Activated gamma-delta T cell treated with anti-CD3 and anti-CD28 coated beads, Interleukin-2, amount 50 U/mL, for 16 hours (primary cell): ENCODE measurements at regions not wholly inside any gene's neighbourhood (a gene's known extent, or its start where the extent isn't known, plus 50 kb on each side); places are given as distances from the start of the nearest gene placed in this dataset.

Experiments
- DNase-seq: peaks from one replicate; pipeline ENCODE4 v3.0.0-alpha.2; 2020; ENCODE audit warnings: low read depth

DNA sequence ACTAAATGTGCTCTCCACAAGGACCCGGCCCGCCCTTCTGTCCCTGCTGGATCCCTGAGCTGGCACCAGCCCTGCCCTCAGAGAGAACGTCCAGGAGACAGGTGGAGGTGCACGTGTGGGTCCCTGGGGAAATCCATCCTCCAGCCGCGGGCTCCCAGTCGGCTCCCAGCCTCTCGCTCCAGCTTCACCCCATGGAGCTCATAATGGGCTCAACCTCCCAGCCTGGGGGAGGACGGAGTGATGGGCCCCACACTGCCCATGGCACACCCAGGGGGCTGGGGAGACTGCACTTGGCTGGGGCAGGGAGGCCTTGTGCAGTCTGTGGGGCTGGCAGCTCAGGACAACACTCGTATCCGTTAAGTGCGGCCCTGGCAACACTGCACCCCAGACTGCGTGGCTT is 250.5 kb downstream of the TMEM121 start:
- no peak for DNase-seq

DNA sequence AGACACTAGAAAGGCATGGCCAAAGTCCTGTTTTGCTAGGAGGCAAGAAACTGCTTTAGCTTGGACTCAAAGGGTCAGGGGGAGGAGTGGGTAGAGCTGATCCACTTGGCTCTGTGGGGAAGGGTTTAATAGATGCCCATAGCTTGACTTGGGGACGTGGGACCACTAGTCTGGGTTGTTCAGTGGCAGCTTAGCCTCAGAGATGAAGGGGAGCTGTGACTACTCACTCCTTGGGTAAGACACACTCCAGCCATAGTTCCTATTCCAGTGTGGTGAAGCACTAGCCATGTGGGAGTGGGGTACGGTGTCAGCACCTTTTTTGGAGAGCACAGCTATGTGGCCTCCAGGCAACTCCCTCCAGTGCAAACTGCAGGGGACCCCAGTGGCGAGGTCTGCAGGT is 257.3 kb downstream of the TMEM121 start:
- DNase-seq, result no peak

DNA sequence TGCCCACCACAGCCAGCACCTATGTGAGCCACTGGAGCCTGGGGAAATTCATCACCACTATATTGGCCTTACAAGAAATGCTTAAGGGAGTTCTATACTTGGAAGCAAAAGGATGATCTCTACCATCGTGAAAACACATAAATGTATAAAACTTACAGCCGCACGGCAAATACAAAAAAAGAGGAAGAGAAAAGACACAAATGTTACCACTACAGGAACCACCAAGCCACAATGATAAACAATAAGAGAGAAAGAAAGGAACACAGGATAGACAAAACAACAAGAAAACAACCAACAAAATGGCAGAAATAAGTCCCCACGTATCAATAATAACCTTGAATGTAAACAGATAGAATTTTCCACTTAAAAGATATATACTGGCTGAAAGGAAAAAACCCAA is 267.5 kb downstream of the TMEM121 start:
- no peak for DNase-seq

DNA sequence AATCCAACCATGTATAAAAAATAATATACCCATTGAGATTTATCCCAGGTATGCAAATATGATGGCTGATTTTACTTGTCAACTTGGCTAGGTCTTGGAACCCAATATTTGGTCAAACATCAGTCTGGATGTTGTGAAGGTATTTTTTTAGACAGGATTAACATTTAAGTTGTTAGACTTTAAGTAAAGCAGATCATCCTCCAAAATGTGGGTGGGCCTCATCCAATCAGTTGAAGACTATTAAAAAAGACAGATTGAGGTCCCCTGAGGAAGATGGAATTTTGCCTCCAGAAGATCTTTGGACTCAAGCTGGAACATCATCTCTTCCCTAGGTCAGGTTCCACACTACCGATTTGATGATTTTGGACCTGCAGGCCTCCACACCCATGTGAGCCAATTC is 271.2 kb downstream of the TMEM121 start:
- no peak for DNase-seq

DNA sequence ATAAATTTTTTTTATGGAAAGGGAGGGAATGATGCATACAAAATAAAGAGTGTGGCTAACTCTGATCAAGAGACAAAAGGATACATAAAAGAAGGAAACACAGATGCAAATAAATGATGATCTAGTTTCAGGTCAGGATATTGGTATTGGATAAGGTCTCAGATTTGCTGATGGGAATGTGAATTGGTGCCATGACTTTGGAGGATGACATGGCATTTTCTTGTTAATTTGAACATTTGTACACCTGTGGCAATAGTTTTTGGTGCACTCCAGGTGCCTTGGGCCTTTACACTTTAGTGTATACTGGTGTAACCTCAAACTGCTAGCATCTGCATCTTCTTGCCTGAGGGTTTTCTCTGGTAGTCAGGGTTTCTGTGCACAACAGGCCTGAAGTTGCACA is 279.3 kb downstream of the TMEM121 start:
- DNase-seq, result no peak

DNA sequence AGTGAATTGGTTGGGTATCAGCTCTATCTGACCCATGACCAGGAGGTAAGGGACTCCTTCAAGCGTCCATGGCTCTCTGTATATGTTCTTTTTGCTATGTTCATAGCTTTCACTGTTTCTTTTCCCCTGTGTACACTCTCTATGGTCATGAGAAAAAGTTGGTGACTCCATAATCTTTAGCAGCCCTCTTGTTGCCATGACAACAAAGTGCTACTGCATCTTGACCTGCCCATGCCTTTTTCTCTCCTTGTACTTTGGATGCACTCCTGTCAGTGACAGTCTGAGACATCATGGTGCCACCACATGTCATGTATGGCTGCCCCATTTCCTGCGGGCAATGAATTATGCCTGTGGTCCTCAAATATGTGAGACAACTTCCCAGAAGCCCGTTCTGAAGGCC is 280.2 kb downstream of the TMEM121 start:
- DNase-seq, result no peak

DNA sequence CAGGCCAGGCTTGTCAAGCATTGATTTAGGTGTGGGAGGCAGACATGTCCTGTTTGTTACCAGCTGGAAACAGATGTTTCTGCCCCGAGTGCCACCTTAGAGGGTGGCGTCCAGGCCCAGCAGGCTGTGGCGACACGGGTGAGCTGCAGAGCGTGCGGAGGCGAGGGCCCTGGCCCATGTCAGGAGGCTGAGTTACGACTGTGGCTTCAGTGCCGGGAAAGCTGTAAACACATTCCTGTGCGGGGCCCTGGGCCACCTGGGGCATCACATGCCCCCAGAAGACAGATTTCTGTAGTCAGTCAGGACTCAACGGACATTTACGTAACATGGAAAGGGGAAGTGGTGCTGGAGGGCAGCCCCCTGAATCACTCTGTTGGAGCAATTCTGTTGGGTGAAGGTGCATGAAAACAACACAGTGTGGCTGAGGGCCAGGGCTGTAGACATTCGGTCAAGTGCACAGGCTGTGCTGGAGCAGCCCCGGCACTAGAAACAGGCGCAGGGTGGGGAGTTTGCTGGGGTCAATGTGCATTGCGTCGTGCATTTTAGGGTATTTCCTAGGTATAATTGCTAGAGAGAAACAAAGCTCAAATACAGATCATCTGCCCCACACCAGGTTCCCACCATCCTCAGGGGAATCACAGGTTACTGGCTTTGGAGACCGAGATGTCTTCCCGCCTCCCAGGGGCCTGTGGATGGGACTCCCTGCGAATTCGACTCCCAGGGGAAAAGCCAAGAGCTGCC is 291.8 kb downstream of the TMEM121 start:
- DNase-seq, result no peak

DNA sequence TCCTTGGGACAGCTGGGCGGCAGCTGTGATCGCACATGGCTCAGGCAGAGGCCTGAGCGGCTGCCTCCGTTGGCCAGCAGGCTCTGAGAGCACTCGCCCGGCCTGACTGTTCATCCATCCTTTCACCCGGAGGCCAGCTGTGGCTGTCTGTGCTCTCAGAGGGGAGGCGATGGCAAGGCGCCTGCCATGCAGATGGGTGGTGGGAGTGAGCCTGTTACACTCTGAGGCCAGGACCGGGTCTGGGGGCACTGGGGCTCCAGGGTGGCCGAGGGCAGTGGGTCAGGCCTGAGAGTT is 292.3 kb downstream of the TMEM121 start:
- no peak for DNase-seq

DNA sequence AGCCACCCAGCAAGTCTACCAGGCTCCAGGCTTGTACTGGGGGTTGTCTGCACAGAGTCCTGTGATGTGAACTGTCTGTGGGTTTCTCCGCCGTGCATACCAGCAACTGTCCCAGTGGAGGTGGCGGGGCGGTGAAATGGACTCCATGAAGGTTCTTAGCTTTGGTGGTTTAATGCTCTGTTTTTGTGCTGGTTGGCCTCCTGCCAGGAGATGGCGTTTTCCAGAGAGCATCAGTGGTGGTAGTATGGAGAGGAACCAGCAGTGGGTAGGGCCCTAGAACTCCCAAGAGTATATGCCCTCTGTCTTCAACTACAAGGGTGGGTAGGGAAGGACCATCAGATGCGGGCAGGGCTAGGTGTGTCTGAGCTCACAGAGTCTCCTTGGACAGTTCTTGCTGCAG is 303.8 kb downstream of the TMEM121 start:
- no peak for DNase-seq

DNA sequence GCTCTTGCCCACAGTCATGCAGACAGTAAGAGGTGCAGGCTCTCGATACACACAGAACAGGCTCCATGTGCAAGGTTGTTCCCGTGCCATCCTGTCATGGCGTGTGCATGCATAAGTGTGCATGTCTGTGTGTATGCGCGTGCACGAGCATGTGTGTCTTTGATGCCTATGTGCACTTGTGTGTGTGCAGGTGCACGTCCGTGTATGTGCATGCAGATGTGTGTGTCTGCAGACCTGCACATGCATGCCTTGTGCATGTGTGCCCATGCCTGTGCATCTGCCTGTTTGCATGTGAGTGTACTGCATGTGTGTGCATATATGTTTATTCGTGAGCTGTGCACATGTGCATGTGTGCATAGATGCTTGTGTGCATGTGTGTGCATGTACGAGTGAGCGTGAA is 309.8 kb downstream of the TMEM121 start:
- DNase-seq, result no peak

DNA sequence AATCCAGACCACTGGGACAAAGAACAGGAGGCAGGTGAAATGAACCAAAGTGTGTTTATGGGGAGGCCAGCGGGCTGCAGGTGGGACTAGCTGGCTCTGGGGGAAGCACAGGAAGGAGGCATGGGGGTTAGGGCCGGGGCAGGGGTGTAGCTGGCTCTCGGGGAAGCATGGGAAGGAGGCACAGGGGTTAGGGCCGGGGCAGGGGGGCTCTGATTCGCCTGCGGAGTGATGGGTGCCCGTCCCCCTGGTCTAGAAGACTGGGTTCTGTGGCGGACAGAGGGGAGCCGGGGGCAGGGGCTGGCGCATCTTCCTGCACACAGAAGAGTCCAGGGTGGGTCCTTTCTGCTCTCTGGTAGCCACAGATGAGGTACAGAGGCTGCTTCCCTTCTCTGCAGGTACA is 310.3 kb downstream of the TMEM121 start:
- DNase-seq, result no peak

DNA sequence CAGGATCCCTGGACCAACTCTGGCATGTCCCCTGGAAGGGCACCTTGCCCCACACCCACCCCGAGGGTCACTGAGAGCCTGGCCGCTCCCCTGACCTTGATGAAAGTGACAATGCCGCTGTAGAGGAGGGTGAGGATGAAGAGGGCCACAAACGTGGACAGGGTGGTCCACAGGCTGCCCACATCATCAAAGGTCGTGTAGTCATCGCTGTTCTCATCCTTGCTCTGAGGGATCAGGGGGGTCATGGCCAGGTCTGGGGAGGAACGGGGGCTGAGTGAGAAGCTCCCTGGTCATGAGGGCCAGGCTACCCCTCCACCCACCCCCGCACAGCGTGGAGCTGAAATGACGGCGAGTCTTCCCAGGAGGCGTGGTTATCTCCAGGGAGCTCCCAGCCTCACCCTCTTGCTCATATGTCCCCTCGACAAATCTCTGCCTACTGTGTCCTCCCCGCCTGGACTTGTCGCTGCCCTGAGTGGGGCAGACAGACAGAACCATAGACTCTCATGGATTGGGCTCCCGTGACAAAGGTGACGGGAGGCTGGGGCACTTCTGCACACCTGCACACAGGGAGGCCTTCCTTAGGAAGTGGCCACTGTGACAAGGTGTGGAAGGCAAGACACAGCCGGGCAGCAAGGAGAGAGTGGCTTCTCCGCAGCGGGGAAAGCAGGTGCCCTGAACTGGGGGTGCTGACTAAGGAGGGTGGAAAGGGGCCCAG is 311.1 kb downstream of the TMEM121 start:
- DNase-seq, result no peak

DNA sequence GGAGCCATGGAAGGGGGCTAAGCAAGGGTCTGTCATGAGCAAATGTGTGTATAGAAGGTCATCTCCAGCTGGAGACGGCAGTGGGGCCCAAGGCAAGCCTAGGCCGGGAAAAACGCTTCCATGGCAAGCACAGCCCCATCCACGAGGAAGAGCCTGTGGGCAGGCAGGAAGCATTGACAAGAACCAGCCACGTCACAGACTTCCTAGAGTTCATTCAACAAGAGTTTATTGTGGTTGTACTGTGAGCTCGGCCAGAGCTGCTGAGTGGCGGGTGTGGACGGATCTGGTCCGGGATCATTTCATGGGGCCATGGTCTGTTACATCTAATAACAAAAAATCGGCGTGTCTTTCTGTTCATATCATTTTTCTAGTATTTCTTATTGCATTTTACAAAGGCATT is 311.7 kb downstream of the TMEM121 start:
- DNase-seq, result no peak

DNA sequence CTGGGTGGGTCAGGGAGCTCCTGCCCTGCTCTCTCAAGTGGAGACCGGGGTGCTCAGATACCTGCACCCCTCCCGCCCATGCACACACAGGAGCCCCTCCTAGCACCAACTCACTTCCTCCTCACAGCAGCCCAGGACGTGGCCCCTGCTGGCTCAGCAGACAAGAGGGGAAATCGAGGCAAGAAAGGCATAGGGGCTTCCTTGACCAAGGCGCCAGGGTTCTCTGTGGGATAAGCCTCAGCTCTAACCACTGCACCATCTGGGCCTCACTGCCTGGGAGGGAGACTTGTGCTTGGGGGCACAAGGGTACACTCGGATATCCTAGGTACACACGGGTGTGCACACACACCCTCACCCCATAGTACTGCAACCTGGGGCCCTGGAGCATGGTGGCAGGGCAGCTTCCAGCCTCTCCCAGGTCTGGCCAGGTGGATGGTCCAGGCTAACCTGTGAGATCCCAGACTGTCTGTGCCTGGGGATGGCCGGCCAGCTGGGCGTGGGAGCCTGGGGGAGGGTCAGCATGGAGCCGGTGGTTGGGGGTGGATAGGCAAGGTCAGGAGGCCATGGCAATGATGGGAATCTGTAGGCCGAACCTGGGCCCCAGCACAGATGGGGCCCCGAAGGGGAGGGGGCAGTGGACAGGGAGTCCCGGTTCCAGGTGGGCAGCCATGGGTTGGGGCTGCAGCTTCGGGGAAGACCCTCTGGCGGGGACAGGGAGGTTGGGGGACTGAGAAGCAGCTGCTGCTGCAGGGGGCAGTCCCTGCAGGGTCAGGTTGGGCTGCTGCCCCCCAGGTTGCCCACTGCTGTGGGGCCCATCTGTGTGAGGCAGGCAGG is 312.4 kb downstream of the TMEM121 start:
- no peak for DNase-seq

DNA sequence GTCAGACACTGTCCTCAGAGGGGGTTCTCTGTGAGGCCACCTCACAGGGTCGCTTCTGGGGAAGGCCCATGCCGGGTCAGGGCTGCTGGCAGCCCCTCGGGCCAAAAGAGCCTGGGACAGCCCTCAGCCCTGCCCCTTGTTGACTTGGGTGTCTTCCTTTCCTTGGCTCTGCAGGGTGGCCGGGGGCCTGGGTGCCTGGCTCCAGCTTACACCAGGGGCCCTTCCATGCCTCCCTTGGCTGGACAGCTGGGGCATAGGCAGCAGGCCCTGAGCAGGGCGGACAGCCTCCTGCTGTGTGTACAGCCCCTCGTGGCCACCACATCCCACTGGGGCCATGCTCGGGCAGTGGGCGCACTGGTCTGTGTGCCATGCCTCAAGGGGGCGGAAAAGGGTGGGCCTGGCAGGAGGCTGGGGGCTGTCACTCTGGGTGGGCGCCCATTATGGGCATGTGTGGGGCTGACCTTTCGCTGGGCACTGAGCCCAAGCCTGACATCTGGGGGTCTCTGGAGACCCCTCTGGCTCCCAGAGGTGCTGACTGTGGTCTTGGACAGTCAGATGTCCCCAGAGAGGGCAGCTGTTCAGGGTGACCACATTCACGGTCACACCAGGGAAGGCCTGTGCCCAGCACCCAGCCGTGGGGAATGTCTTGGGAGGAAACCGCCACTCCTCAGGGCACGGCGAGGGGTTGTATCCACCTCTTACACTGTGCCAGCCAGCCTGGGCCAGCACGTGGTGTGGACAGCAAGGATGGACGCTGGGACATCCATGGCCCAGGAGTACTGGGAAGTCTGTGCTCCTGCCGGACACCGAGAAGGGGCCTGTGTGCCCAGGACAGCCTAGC is 313.3 kb downstream of the TMEM121 start:
- no peak for DNase-seq

DNA sequence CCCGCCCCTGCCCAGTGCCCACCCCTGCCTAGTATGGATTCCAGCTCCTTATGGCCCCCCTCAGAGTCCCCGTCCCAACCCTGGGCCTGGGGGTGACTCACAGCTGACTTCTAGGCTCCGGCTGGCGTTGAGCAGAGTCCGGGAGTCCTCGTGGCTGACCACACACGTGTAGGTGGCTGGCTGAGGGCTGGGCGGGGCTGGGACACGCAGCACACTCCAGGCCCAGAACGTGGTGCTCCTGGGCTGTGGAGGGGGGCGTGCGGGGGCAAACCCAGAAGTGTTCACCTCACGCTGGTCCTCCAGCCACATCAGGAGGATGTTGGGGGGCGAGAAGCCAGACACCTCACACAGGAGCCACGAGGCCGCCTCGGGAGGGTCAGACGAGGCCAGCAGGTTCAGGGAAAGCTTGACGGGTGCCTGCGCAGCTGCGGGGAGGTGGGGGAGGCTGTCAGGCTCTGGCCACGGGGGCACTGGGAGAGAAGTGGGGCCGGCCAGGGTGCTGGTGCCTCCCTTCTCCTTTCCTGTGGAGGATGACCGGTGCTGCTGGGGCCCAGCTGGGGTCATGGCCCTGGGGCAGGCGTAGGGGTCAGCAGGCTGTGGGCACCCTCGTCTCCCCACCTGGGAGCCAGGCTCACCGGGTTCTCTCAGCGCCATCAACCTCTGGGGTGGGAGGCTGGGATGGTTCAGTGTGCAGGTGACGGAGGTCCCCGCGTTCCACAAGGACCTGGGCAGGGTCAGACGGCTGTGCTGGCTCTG is 314.1 kb downstream of the TMEM121 start:
- no peak for DNase-seq

DNA sequence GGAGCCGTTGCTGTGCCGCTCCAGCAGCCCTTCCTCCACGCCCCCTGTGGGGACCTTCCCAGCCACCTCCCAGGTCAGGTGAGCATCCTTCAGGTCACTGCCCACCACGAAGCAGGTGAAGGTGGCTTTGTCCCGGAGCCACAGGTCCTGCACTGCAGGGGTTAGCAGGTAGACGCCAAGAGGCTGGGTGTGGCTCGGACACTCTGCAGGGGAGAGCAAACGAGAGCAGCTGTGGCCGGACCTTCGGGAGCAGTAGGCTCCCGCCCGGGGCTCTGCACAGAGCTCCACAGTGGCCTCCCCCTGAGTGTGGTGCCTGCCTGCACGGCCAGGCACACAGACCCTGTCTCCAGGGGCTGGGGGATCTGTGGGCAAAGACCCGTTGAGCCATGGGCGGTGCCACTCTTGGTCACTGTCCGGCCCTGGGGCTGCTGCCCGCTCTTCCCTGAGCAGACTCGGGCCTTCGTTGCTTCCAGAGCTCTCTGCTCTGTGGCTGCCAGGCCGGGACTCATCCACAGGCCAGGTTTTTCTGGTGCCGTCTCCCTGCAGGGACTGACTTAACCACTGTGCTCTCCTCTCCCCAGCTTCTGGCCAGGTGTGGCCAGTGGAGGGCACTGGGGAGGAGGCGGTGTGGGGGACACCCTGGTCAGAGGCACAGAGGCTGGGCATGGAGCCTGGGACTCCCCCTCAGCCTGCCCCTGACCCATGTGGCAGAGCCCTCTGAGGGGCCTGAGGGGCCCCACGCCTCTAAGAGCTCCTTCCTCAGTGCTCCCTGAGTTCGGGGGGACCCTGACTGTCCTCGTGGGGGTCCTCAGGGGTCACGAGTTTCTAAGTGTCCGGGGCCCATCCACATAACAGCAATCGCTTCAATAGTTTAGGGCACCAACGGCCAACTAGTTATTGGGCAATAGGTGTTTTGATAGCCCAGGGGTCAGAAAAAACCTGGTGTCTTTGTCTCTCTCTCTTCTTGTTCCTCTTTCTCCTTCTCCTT is 314.9 kb downstream of the TMEM121 start:
- DNase-seq, result no peak

DNA sequence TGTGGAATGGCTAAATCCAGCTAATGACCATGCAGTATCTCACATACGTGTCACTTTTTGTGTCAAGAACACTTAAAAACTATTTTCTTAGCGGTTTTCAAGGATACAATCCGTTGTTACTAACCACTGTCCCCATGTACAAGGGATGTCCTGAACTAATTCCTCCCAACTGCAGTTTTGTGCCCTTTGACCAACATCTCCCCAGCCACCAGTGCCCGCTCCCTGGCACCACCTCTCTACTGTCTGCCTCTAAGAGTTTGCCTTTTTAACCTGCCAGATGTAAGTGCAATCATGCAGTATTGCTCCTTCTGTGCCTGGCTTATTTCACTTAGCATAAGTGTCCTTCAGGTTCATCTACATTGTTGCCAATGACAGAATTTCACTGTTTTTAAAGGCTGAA is 315.7 kb downstream of the TMEM121 start:
- DNase-seq, result no peak

DNA sequence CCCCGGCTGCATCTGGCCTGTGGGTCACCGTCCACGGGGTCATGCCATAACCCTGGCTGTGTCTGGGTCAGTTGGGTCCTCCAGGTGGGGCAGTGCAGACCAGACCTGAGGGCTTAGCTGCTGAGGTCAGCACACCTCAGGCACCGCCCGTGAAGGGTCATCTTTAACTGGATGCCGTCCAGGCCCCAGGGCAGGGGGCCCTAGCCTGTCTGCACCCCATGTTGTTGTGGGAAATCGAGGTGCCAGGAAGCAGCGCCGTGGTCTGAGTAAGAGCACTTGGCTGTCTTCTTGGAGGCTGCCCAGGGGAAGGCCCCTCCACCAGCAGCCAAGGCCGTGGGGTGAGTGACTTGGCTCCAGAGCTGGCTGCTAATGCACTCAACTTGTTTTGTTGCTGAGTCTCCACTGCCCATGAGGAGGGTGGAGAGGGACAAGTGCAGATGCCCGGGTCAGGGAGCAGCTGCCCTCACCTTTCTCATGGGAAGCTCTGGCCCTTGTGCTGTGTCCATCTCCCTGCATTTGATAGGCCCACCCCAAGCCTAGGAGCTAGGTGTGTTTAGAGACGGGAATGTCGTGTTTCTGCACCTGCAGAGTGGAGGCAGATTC is 317.2 kb downstream of the TMEM121 start:
- DNase-seq, result no peak
